ENCODE measurements at regions not wholly inside any gene's neighbourhood (a gene's known extent, or its start where the extent isn't known, plus 50 kb on each side); places are given as distances from the start of the nearest gene placed in this dataset.

DNA sequence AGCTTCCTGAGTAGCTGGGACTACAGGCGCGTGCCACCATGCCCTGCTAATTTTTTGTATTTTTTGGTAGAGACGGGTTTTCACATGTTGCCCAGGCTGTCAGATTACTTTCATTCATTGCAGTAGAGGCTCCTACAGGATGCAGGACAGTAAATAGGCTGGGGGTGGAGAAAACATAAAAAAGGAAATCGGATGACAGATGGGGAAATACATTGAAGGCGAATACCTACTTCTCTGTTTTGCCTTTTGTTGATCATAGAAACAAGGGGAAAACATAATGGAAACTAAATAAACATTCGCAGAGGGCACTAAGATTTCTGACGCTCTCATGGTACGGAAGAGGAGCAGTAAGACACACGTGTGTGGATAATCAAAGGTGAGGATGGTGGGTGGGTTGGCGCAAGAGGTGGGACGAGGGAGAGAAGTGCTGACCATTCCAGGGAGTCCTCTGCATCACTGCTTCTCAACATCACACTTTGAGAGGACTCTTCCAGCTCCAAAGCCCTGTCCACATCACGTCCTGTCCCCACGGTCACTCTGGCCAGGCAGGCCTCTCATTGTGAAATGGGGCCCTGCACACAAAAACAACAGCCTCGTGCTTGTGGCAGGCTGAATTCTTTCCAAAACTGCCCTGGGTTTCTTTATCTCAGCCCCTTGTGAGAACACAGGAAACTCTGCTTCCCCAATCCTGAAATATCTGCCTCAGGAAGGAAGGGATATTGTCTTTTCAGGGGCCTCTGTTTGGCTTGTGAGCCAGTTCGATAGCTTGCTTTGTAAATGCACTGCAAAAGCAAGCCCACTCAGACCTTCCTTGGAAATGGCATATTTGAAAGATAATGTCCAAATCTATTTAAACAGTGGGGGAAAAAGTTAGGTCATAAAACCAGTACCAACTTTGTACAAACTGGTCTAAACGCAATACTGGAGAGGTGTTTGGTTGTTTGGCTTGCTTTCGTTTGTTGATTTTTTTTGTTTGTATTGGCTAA lies 188.5 kb downstream of the FOXO1 start:
- FAIRE-seq, result no peak
- DNase-seq (ENCODE audit: low spot score in 2 of 2), result no peak

DNA sequence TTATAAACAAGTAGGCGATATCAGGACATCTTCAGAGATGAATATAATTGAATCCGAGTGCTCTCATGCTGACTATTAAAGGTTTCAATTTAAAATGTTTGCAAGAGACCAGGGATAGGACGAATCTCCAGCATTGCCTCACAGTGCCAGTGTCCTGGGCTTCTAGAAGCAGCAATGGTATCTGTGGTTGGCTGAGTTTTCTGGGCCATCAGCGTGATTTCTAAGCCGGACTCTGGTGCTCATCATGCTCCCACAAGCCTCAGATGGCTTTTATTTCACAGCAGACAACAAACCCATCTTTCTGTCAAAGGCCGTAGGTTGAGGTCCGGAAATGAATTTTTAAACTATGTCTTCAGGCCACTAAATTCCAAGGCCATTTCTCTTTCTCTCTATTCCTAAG lies 187.7 kb downstream of the FOXO1 start:
- DNase-seq (ENCODE audit: low spot score in 2 of 2) (no peak), FAIRE-seq (no peak)

DNA sequence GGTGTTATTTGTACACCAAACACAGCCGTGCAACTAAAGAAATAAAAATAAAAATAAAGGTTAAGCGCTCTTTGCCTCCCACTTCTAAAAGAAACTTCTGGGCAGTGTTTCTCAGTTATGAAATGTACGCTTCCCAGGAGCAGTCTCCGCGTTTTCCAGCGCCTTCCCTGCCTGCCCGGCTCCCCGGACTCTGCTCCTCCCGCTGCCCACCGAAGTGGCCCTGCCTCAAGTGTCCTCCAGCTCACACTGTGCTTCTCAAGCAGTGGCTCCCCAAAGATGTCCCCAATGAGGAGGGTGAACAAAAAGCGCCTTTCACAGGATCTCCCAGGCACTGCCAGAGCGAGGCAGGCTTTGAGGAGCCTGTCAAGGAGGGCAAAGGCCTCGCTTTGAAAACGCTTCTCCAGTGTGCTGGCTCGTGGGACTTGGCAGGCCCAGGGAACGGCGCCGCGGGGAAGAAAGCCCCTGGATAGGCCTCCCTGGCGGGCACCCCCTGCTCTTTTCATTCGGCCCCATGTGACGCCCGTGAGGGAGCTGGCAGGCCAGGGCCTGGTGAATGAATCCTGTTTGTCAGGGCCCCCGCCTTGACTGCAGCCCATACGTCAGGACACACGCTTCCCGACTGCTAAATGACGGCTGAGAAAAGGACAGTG lies 187.1 kb downstream of the FOXO1 start:
- FAIRE-seq, result no peak
- peak; percentile 8 to 39 for DNase-seq (ENCODE audit: low spot score in 2 of 2)

DNA sequence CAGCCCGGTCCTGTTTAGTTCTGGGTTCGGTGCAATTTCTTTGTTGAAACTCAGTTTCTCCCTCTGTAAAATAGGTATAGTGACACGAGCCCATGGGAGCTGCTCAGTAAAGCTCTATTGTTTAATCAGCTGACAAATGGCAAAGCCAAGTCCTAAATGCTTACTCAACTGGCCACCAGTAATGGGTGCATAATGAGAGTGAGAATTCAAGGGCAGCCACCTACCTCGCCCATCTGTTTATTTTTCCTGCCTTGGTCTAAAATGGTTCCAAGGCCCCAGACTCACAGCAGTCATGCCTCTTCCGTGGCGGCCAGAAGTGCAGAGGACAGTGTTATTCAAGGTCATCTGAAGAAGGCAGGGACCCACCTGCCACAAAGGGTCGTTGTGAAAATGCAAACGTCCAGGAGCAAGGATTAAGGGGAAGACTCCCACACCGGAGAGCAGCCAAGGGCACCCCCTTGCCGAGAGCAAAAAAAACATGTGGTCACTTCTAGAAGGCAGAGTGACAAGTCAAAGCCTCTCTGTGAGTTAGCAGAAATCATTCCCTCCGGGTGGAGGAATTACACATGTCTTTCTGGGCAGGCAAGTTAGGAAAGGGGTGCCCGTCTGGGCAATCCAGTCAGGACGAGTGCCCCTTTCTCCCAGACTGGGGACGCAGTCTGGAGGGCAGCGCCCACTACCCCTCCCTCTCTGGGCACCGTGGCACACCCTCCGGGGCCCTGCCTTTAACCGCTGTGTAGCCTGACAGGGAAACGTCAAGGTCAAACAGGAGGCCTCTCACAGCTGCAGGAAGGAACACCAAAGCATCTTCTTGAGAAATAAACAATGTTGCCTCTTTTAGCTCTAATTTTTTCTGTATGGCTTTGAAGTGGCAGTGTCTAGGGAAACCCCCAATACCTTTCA lies 186.2 kb downstream of the FOXO1 start:
- DNase-seq (ENCODE audit: low spot score in 2 of 2), result no peak
- FAIRE-seq, result no peak

DNA sequence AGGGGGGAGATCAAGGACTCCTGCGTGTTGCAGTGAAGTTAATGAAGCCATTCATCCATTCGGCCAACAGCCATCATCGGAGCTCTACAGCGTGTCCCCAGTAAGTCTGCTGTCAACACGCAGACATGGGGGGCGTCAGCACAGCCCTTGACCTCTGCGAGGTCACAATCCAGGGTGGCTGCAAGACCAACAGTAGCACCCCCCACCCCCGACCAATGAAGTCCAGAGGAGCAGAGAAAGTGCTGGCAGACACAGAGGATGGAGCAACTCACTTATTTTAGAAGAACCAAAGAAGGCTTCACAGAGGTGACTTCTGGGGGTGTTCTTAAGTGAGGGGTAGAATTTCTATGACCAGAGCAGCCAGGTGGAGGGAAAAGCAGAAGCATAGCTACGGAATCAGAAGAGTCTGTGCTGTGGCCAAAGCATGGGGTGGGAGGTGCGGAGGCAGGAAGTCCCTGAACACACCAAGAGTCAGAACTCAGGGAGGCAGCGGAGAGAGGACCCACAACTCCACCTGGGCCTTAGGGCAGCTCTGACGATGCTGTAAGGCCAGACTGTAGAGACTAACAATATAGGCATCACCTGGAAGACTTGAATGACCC lies 185.4 kb downstream of the FOXO1 start:
- DNase-seq (ENCODE audit: low spot score in 2 of 2) (no peak), FAIRE-seq (no peak)

DNA sequence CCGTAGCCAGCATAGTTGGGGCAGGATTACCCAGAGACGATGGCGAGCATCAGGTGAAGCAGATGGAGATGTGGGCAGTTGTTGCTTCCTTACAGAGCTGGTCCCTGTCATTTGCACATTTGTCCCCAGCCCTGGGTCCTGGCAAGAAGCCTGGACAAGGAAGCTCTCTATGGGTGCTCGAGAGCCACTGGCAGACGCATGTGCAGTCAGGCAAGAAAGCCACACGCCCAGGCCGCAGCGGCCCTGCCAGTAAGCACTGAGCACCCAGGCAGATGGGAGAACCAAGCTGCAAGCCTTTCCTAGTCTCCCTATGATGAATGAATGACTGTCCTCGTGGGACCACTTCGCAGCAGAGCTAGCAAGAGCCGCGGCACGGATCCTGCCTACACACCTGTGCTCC lies 182.8 kb downstream of the FOXO1 start:
- FAIRE-seq (no peak), DNase-seq (ENCODE audit: low spot score in 2 of 2) (no peak)

DNA sequence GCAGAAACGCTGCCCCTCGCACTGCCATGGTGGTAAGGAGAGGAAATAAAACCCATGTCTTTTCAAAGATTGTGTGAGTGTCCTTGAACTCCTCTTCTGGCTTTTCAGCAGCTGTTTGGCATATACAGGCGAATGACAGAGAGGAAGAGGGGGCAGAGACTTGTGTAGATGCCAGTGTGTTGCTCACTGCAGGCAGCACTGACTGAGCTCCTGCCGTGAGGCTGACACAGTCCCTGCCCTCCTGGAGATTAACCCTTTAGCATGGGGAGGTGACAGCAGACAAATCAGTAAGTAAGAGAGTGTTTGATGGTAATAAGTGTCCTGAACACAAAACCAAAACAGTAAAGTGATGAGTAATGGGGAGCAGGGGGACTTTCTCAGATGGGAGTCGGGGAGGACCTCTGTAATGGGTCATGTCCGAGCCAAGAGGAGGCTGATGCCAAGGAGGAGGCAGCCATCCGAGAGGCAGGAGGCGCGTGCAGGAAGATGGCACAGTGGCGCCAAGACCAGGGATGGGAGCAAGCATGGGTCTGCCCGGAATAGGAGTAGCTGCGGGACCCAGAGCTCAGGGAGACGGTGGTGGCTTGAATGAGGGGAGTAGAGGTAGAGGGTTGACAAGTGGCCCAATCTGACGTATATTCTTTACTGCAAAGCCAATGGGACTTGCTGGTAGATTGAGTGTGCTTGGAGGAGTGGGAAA lies 182.2 kb downstream of the FOXO1 start:
- FAIRE-seq (no peak), DNase-seq (ENCODE audit: low spot score in 2 of 2) (no peak)

DNA sequence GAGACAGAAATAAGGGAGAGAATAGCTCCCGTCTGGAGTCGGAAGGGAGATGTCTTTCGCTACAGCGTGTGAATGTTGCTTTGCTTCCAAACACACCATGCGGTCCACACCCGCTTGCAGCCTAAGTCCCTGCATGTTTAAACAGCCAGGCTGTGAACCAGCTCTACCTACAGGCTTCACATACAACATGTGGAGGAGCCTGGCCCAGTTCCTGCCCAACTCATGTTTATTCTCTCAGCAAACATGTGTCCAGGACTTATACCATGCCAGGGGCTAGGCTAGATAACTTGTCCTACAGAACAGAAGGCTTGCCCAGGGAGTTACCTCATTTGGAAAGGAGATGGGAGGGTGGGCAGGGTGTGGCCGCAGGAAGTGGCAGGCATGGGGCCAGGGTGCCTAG lies 181.5 kb downstream of the FOXO1 start:
- FAIRE-seq (no peak), DNase-seq (ENCODE audit: low spot score in 2 of 2) (no peak)

DNA sequence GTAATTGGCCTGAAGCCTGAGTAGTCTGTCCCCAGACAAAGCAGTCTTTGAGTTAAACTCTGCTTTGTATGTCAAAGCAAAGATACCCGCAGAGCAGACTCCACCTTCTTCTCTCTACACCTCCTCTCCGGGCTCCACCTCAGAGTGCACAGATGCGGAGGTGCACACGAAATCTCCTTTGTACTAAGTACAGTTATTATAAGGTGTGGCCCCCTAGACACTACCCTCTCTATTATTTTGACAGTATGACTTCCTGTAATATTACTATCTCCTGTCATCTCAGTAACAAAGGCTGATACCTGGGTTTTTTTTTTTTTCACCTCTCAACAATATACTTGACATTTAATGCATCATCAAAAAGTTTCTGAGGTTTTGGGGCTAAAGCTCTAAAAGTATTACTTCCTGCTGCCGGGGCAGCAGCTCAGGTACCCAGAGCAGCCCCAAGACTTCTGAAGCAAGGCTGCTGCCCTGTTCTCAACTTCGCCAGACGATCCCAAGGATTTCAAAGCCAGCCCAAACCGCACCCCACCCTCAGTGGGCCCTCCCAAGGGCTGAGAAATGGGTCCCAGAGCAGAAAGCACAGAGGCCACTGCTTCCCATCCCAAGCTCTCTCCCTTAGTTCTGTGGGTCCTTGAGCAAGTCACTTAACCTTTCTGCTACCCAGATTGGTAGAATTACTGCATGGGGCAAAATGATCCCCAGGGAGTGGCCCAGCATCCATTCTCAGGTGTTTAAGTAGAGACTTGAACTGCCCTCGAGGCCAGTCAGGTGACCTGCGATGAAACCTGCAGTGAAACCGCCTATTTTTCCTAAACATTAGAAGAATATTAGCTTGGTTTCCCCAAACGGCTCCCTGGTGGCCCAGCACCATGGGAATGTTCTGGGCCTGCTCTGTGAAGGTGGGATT lies 180.6 kb downstream of the FOXO1 start:
- DNase-seq (ENCODE audit: low spot score in 2 of 2), result no peak
- FAIRE-seq, result no peak

DNA sequence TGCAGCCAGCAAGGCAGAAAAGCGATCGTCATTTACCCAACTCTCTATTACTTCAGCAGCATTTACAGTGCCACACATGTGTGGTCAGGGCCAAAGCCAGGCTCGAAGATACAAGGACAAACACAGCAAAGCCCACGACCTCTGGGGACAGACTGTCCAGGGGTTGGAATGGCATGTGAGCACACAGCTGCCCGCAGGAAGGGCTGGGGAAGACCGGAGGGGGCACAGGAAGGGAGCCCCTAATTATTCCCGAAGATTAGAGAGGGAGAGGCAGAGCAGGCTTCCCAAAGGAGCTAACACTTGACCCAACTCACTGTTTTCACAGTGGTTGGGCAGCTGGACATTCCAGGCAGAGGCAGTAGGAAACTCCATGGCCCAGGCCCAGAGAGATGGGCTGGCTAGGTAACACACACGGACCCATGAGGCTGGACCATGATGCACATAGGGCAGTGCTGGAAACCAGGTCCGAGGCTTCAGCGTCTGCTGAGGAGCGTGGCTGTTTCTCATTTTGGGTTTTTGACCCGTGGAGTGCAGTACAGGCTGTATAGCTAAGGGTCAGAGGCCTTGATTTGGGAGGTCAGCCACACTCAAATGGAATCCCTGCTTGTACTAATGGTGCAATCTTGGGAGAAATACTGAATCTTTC lies 179.8 kb downstream of the FOXO1 start:
- DNase-seq (ENCODE audit: low spot score in 2 of 2) (no peak), FAIRE-seq (no peak)

DNA sequence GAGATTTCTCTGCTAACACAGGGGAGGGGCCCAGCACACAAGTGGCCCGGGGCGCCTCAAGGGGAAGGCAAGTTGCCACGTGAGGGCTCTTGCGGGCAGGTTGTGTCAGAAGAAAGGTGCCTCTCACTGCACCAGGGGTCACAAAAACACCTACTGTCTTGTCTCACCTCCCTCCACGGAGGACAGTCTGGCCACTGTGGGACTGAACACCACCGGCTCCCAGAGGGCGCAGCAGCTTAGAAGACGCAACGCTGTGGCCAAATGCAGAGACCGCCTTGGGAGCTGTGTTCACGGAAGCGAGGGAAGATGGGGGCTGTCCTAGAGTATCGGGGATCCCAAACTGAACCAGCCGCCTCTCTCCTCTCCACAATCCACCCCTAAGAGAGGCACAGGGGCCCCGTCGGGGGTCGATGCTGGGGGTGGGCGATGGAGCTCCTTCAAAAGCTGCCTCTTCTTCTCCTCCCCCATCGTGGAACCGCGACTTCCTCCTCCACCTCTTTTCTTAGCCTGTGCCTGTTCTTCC lies 177.5 kb downstream of the FOXO1 start:
- no peak for FAIRE-seq
- no peak for DNase-seq (ENCODE audit: low spot score in 2 of 2)

DNA sequence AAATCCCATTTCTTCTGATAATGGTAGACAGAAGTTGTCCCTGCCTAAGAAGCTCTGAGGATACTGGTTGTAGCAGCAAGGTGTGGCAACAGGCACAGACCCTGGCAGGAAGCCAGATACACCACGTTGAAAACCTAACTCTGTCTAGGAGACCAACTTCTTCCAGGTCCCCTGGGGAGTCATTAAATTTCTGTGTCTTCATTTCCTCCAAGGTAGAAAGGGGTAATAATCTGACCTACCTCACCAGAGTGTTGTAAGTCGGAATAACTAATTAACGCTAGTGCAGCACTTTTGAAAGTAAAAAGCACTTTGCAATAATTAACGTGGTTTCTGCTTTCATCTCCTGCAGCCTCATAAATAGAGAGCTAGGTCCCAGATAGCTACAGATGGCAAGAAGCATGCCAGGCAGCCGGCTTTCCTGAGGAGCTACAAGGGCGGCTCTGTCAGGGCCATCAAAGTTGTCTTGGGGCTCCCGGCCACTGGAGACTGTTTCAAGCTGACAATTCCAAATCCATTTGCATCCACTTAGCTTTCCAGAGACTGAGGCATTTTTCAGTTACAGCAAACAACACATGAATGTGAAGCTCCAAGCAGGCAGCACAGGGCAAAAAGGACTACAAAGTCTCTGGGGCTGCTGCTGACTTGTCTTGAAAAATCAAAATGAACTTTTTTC lies 176.2 kb downstream of the FOXO1 start:
- FAIRE-seq, result no peak
- DNase-seq (ENCODE audit: low spot score in 2 of 2), result no peak

DNA sequence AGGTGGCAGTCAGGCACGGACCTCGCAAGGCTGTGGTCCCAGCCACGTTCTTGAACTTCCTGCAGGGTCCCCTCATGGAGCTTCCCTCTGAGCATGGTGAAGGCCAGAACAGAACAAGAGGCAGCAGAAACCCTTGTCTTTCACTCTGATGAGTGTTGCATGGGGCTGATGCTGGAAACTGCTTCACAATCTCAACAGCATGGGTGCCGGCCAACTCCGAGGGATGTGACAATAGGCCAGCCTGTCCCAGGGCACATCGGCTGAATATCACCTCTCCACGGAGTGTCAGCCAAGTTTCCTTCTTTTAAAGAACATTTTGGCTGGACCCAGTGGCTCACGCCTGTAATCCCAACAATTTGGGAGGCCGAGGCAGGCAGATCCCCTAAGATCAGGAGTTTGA lies 173.9 kb downstream of the FOXO1 start:
- FAIRE-seq, result no peak

DNA sequence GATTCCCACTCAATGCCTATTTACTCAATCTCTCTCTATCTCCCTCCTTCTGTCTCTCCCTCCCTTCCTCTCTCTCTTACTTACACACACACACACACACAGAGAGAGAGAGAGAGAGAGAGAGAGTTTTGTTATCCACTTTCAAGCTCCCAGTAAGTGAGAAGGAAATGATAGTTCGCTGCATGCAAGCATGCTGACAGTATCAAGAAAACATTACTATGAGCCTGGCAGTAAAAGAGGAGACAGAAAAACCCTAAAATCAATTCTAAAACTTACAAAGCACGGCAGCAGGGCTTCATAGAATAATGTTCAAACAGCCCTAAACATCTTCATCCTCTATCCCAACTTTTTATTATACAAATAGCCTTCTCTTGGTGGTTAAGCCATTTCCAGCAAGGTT lies 171.9 kb downstream of the FOXO1 start:
- DNase-seq (ENCODE audit: low spot score in 2 of 2), result no peak
- no peak for FAIRE-seq

More for the DNA sequence above, 173.9 kb downstream of the FOXO1 start:
- no peak for DNase-seq (ENCODE audit: low spot score in 2 of 2)

DNA sequence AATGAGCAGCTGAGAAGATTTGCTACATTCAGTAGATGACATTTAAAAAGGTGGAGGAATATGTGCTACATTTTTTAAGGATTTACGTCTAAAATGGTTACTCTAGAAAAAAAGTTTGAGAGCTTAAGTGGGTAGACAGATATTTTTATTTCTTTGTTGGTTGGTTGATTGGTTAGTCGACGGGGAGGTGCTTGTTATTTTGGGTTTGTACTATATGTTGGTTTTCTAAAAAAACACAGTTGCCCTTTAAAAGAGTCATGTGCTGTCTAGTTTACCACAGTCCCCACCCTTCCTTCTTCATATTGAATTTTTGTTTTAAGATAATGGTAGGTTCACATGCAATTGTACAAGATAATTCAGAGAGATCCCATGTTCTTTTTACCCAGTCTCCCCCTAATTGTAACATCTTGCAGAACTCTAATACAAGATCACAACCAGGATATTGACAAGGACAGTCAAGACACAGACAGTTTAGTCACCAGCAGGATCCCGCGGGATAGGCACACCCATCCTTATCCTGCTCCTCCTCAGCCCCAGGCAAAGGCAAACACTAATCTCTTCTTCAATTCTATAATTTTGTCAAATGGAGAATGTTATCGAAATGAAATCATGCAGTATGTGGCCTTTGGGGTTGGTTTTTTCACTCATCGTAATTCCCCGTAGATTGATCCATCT lies 171.4 kb downstream of the FOXO1 start:
- DNase-seq (ENCODE audit: low spot score in 2 of 2) (no peak), FAIRE-seq (no peak)

DNA sequence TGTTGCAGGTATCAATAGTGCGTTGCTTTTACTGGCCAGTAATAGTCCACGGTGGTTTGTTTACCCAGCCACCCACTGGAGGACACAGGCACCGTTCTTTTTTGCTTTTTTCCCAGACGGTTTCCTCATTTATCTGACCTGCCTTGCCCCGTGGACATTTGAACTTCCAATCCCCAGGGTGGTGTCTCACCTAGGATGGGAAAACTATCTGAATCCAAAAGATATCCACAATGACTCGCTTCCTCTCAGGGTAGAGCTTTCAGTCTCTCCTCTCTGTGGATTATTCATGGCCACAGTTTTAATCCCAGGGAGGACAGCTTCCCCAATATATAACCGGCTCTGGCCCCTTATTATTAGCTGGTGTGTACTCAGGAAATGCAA lies 170.8 kb downstream of the FOXO1 start:
- FAIRE-seq (no peak), DNase-seq (ENCODE audit: low spot score in 2 of 2) (no peak)
